GM19372 (cell line): ENCODE measurements at regions not wholly inside any gene's neighbourhood (a gene's known extent, or its start where the extent isn't known, plus 50 kb on each side); places are given as distances from the start of the nearest gene placed in this dataset.

ENCODE experiments used
- ATAC-seq: cut with Tn5 transposase; IDR thresholded peaks from one replicate; pipeline ENCODE4 v1.9.1; 2021; ENCODE audit warnings: mild to moderate bottlenecking, low read depth, moderate library complexity; ENCODE audit not compliant: unreplicated experiment

- ATAC-seq: no peak
Measured at GRCh38 chr1:185646202-185646683, 87.9 kb upstream of the HMCN1 start.

- no peak for ATAC-seq
Measured at GRCh38 chr1:185645686-185646085, 88.5 kb upstream of the HMCN1 start.

- no peak for ATAC-seq
Measured at GRCh38 chr1:185645162-185645640, 89.0 kb upstream of the HMCN1 start.

- ATAC-seq: no peak
Measured at GRCh38 chr1:185644531-185644930, 89.7 kb upstream of the HMCN1 start.

GRCh38 chr1:185636848-185637247, 97.3 kb upstream of the HMCN1 start:
- peak; percentile 99 for ATAC-seq

- no peak for ATAC-seq
Measured at GRCh38 chr1:185634704-185635103, 99.5 kb upstream of the HMCN1 start.

- ATAC-seq: no peak
Measured at GRCh38 chr1:185632659-185633423, 101.3 kb upstream of the HMCN1 start.

- ATAC-seq: no peak
Measured at GRCh38 chr1:185631843-185632242, 102.3 kb upstream of the HMCN1 start.

- no peak for ATAC-seq
Measured at GRCh38 chr1:185627761-185628501, 106.3 kb upstream of the HMCN1 start.

- ATAC-seq: no peak
Measured at GRCh38 chr1:185627171-185627570, 107.0 kb upstream of the HMCN1 start.

GRCh38 chr1:185626344-185626743, 107.8 kb upstream of the HMCN1 start:
- no peak for ATAC-seq

- ATAC-seq: no peak
Measured at GRCh38 chr1:185610954-185611353, 123.2 kb upstream of the HMCN1 start.

GRCh38 chr1:185608177-185608576, 126.0 kb upstream of the HMCN1 start:
- ATAC-seq: no peak

GRCh38 chr1:185603158-185603557, 131.0 kb upstream of the HMCN1 start:
- ATAC-seq: no peak

- ATAC-seq: no peak
Measured at GRCh38 chr1:185601189-185601588, 133.0 kb upstream of the HMCN1 start.

GRCh38 chr1:185600641-185601040, 133.6 kb upstream of the HMCN1 start:
- no peak for ATAC-seq

- no peak for ATAC-seq
Measured at GRCh38 chr1:185598332-185598731, 135.9 kb upstream of the HMCN1 start.

GRCh38 chr1:185595835-185596667, 138.1 kb upstream of the HMCN1 start:
- peak; percentile 90 for ATAC-seq

- no peak for ATAC-seq
Measured at GRCh38 chr1:185594786-185595410, 139.3 kb upstream of the HMCN1 start.

- no peak for ATAC-seq
Measured at GRCh38 chr1:185593271-185593670, 140.9 kb upstream of the HMCN1 start.
